Choroid plexus epithelial cell (primary cell): ENCODE measurements at regions not wholly inside any gene's neighbourhood (a gene's known extent, or its start where the extent isn't known, plus 50 kb on each side); places are given as distances from the start of the nearest gene placed in this dataset.
A peak's percentile ranks its signal among the peaks of the same experiment; 100 is the strongest.

ENCODE experiments used
- DNase-seq: peaks from one replicate; pipeline ENCODE4 v3.0.0-alpha.2; 2010; ENCODE audit warnings: low read depth
- H3K4me3 ChIP-seq: 2 replicates; pipeline ENCODE4 v1.5.1; 2011; ENCODE audit warnings: low read depth, mild to moderate bottlenecking, control low read depth, low read length, moderate library complexity
- CTCF ChIP-seq: conservative IDR thresholded peaks from 2 replicates; pipeline ENCODE4 v1.5.1; 2011; ENCODE audit warnings: low read depth, mild to moderate bottlenecking, control low read depth, inconsistent platforms, low read length, moderate library complexity

- no peak for TF ChIP-seq CTCF
- no peak overlapping the region for H3K4me3 ChIP-seq
- DNase-seq: peak; percentile 35
Measured at GRCh38 chr12:42786400-42787148, 197.0 kb upstream of the PRICKLE1 start.

GRCh38 chr12:42785944-42786343 is 196.4 kb upstream of the PRICKLE1 start:
- H3K4me3 ChIP-seq: no peak overlapping the region
- no peak for TF ChIP-seq CTCF
- no peak for DNase-seq

- no peak for TF ChIP-seq CTCF
- H3K4me3 ChIP-seq: no peak overlapping the region
- no peak for DNase-seq
Measured at GRCh38 chr12:42780671-42781070, 191.1 kb upstream of the PRICKLE1 start.

- DNase-seq: peak; percentile 74
- TF ChIP-seq CTCF: no peak
- no peak overlapping the region for H3K4me3 ChIP-seq
Measured at GRCh38 chr12:42779186-42779859, 189.8 kb upstream of the PRICKLE1 start.

- DNase-seq: no peak
- H3K4me3 ChIP-seq: no peak overlapping the region
- no peak for TF ChIP-seq CTCF
Measured at GRCh38 chr12:42776396-42776795, 186.8 kb upstream of the PRICKLE1 start.

- H3K4me3 ChIP-seq: no peak overlapping the region
- no peak for TF ChIP-seq CTCF
- no peak for DNase-seq
Measured at GRCh38 chr12:42774238-42774637, 184.7 kb upstream of the PRICKLE1 start.

GRCh38 chr12:42770261-42770660 is 180.7 kb upstream of the PRICKLE1 start:
- TF ChIP-seq CTCF: no peak
- no peak overlapping the region for H3K4me3 ChIP-seq
- no peak for DNase-seq
